ENCODE measurements at regions not wholly inside any gene's neighbourhood (a gene's known extent, or its start where the extent isn't known, plus 50 kb on each side); places are given as distances from the start of the nearest gene placed in this dataset.

- DNase-seq (ENCODE audit: low read depth in 2 of 2): no peak
Observed at GRCh38 chr2:18084376-18084775, 205.9 kb downstream of the KCNS3 start.

GRCh38 chr2:18083806-18084205 is 205.3 kb downstream of the KCNS3 start:
- no peak for DNase-seq (ENCODE audit: low read depth in 2 of 2)

- no peak for DNase-seq (ENCODE audit: low read depth in 2 of 2)
Observed at GRCh38 chr2:18078216-18078615, 199.7 kb downstream of the KCNS3 start.

GRCh38 chr2:18077704-18078103 is 199.2 kb downstream of the KCNS3 start:
- no peak for DNase-seq (ENCODE audit: low read depth in 2 of 2)

- DNase-seq (ENCODE audit: low read depth in 2 of 2): no peak
Observed at GRCh38 chr2:18077231-18077630, 198.8 kb downstream of the KCNS3 start.

GRCh38 chr2:18074476-18074875 is 196.0 kb downstream of the KCNS3 start:
- no peak for DNase-seq (ENCODE audit: low read depth in 2 of 2)

GRCh38 chr2:18073601-18074000 is 195.1 kb downstream of the KCNS3 start:
- DNase-seq (ENCODE audit: low read depth in 2 of 2): no peak

GRCh38 chr2:18067588-18068384 is 189.3 kb downstream of the KCNS3 start:
- no peak for DNase-seq (ENCODE audit: low read depth in 2 of 2)

- no peak for DNase-seq (ENCODE audit: low read depth in 2 of 2)
Observed at GRCh38 chr2:18066894-18067293, 188.4 kb downstream of the KCNS3 start.

- DNase-seq (ENCODE audit: low read depth in 2 of 2): no peak
Observed at GRCh38 chr2:18066066-18066465, 187.6 kb downstream of the KCNS3 start.

GRCh38 chr2:18065249-18065648 is 186.8 kb downstream of the KCNS3 start:
- no peak for DNase-seq (ENCODE audit: low read depth in 2 of 2)

- DNase-seq (ENCODE audit: low read depth in 2 of 2): no peak
Observed at GRCh38 chr2:18063826-18064470, 185.5 kb downstream of the KCNS3 start.

GRCh38 chr2:18062892-18063291 is 184.4 kb downstream of the KCNS3 start:
- DNase-seq (ENCODE audit: low read depth in 2 of 2): no peak

GRCh38 chr2:18061717-18062116 is 183.2 kb downstream of the KCNS3 start:
- DNase-seq (ENCODE audit: low read depth in 2 of 2): no peak

GRCh38 chr2:18057657-18058056 is 179.2 kb downstream of the KCNS3 start:
- no peak for DNase-seq (ENCODE audit: low read depth in 2 of 2)

- DNase-seq (ENCODE audit: low read depth in 2 of 2): no peak
Observed at GRCh38 chr2:18055290-18055689, 176.8 kb downstream of the KCNS3 start.

- no peak for DNase-seq (ENCODE audit: low read depth in 2 of 2)
Observed at GRCh38 chr2:18050001-18050400, 171.5 kb downstream of the KCNS3 start.

GRCh38 chr2:18049325-18049724 is 170.9 kb downstream of the KCNS3 start:
- no peak for DNase-seq (ENCODE audit: low read depth in 2 of 2)

GRCh38 chr2:18047896-18048657 is 169.6 kb downstream of the KCNS3 start:
- no peak for DNase-seq (ENCODE audit: low read depth in 2 of 2)

GRCh38 chr2:18047213-18047611 is 168.7 kb downstream of the KCNS3 start:
- DNase-seq (ENCODE audit: low read depth in 2 of 2): no peak

GRCh38 chr2:18046558-18047212 is 168.2 kb downstream of the KCNS3 start:
- DNase-seq (ENCODE audit: low read depth in 2 of 2): no peak

- DNase-seq (ENCODE audit: low read depth in 2 of 2): no peak
Observed at GRCh38 chr2:18046017-18046416, 167.6 kb downstream of the KCNS3 start.
